ENCODE measurements at regions not wholly inside any gene's neighbourhood (a gene's known extent, or its start where the extent isn't known, plus 50 kb on each side); places are given as distances from the start of the nearest gene placed in this dataset.
"Not testable (repeated sequence)": the region's sequence is repeated elsewhere in the genome, so short reads cannot be mapped to it uniquely, and the experiment has no call there.

DNA sequence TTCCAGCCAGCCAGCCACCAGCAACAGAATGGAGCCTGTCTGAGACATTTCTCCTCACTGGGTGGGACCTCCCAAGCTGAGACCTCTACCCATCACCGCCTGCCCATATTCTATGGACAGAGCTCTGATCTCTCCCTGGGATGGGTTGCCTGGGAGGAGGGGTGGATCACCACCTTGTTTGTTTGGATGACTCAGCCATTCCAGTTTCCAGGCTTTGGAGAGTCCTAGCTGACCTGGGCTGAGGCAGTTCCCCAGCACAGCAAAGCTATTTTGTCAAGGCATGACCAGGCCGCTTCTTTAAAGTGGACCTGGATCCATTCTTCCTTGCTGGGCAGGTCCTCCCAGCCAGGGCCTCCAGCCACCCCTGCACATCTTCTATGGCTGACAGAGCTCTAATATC lies 982.3 kb downstream of the DNAJB9 start:
- H3K36me3 ChIP-seq (ENCODE audit: control insufficient read depth, insufficient read depth, low read length) = no peaks in the 10 kb centered on the region
- no peaks in the 10 kb centered on the region for H3K4me1 ChIP-seq (ENCODE audit: control insufficient read depth, insufficient read depth, low read length)
- H3K27ac ChIP-seq (ENCODE audit: low read length) = no peak overlapping the region
- H3K27me3 ChIP-seq (ENCODE audit: control insufficient read depth, insufficient read depth, low read length) = no peaks in the 10 kb centered on the region
- WGBS (ENCODE audit: insufficient coverage, low lambda C conversion rate) = no CpG with 5 or more reads among the region's 2 CpGs
- no peaks in the 10 kb centered on the region for H3K9me3 ChIP-seq (ENCODE audit: control insufficient read depth, low read depth, low read length)
- no peak for DNase-seq
- H3K4me3 ChIP-seq (ENCODE audit: low read length) = no peak overlapping the region

DNA sequence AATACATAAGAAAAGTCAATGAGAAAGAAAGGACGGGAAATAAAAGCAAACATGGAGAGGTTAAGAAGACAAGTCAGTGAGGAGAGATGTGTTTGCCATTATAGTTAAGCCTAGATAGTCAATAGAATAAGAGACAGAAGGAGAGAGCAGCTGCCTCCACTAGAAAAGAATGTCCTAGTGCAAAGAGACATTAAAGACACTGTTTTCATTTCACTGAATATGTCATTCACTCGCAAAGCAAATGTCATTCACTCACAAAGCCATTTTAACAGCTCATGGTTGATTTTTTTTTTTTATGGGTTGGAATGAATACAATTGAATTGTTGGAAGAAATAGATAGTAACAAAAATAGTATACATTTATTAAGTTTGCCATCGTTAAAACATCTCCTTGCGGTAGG lies 1007.6 kb downstream of the DNAJB9 start:
- H3K27ac ChIP-seq (ENCODE audit: low read length) = no peak overlapping the region
- WGBS (ENCODE audit: insufficient coverage, low lambda C conversion rate) = 50% methylated on average over 2 of the region's 4 CpGs
- DNase-seq = no peak
- H3K4me1 ChIP-seq (ENCODE audit: control insufficient read depth, insufficient read depth, low read length) = no peaks in the 10 kb centered on the region
- H3K36me3 ChIP-seq (ENCODE audit: control insufficient read depth, insufficient read depth, low read length) = no peaks in the 10 kb centered on the region
- no peak overlapping the region for H3K4me3 ChIP-seq (ENCODE audit: low read length)
- H3K27me3 ChIP-seq (ENCODE audit: control insufficient read depth, insufficient read depth, low read length) = no peaks in the 10 kb centered on the region
- no peaks in the 10 kb centered on the region for H3K9me3 ChIP-seq (ENCODE audit: control insufficient read depth, low read depth, low read length)

DNA sequence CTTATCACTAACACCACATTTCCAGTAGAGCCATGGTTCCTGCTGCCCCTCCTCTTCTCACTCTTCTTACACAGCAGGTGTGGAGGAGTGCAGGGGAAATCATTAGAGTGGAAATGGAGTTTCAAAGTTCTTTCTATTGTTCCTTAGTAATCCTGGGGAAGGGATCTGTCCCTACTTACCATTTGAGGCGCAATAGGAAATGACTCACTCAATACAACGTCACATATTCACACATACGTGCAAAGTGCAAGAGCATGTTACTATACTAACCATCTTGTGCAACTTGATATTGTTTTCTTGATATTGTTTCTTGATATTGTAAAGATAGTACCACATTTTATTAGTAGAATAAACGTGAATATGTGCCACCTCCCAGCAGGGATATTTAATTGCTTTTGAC lies 1010.2 kb downstream of the DNAJB9 start:
- WGBS (ENCODE audit: insufficient coverage, low lambda C conversion rate) = 80% methylated on average over 1 of the region's 4 CpGs
- Histone ChIP-seq H3K4me1 (ENCODE audit: control insufficient read depth, insufficient read depth, low read length) (no peaks in the 10 kb centered on the region), H3K4me3 (ENCODE audit: low read length) (no peak overlapping the region), H3K27me3 (ENCODE audit: control insufficient read depth, insufficient read depth, low read length) (no peaks in the 10 kb centered on the region), H3K9me3 (ENCODE audit: control insufficient read depth, low read depth, low read length) (no peaks in the 10 kb centered on the region), H3K27ac (ENCODE audit: low read length) (no peak overlapping the region), H3K36me3 (ENCODE audit: control insufficient read depth, insufficient read depth, low read length) (no peaks in the 10 kb centered on the region)
- no peak for DNase-seq

DNA sequence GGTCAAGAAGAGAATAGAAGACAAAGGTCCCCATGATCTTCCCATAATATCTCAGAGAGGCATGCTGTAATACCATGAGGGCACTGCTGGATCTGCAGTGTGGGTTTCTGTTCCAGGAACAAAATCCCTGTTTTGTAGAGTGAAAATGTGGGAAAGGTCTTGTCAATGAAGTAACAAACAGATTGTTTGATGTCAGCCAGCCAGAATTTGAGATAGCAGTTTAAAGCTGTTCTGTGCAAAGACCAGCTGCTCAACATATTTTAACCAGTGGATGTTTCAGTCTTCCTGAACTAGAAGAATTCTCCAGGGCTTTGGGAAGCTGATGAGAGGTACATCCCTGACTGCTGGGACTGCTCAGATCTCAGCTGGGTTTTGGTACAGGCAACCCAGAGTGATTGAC lies 1012.5 kb downstream of the DNAJB9 start:
- DNase-seq = no peak
- H3K4me1 ChIP-seq (ENCODE audit: control insufficient read depth, insufficient read depth, low read length) = no peaks in the 10 kb centered on the region
- H3K27me3 ChIP-seq (ENCODE audit: control insufficient read depth, insufficient read depth, low read length) = no peaks in the 10 kb centered on the region
- H3K27ac ChIP-seq (ENCODE audit: low read length) = no peak overlapping the region
- no peaks in the 10 kb centered on the region for H3K36me3 ChIP-seq (ENCODE audit: control insufficient read depth, insufficient read depth, low read length)
- no peak overlapping the region for H3K4me3 ChIP-seq (ENCODE audit: low read length)
- H3K9me3 ChIP-seq (ENCODE audit: control insufficient read depth, low read depth, low read length) = no peaks in the 10 kb centered on the region

DNA sequence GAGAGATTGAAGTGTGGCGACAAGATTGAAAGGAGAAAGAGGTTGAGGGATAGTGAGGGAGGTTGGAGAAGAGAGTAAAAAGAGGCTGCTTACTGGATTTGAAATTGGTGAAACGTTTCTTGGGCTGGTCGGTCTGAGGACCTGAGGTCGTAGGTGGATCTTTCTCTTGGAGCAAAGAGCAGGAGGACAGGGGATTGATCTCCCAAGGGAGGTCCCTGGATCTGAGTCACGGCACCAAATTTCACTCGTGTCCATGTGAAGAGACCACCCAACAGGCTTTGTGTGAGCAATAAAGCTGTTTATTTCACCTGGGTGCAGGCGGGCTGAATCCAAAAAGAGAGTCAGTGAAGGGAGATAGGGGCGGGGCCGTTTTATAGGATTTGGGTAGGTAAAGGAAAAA lies 1027.3 kb downstream of the DNAJB9 start:
- not testable (repeated sequence) for H3K27ac ChIP-seq (ENCODE audit: low read length); DNase-seq; H3K9me3 ChIP-seq (ENCODE audit: control insufficient read depth, low read depth, low read length); H3K36me3 ChIP-seq (ENCODE audit: control insufficient read depth, insufficient read depth, low read length); H3K4me1 ChIP-seq (ENCODE audit: control insufficient read depth, insufficient read depth, low read length); H3K4me3 ChIP-seq (ENCODE audit: low read length); H3K27me3 ChIP-seq (ENCODE audit: control insufficient read depth, insufficient read depth, low read length)
- 71% methylated on average over 1 of the region's 9 CpGs for WGBS (ENCODE audit: insufficient coverage, low lambda C conversion rate)

DNA sequence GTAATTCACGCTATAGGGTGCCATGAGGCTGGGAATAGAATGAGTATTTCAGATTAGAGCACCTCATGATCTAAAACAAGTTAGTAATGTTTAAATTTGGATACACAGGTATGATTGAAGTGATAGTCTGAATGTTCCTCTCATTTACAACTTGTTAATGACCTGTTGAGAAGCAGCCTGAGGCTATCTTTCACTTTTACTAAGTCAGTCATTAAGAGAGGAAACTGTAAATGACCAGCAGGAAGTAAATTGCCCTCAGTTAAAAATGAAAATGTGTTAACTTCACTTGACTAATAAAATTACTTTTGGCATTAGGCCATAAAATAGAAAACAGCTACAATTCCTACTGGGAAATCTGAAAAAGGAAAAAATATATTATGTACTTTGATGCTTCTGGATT lies 1042.0 kb downstream of the DNAJB9 start:
- no peak for DNase-seq
- H3K27me3 ChIP-seq (ENCODE audit: control insufficient read depth, insufficient read depth, low read length) = no peaks in the 10 kb centered on the region
- H3K4me1 ChIP-seq (ENCODE audit: control insufficient read depth, insufficient read depth, low read length) = no peaks in the 10 kb centered on the region
- no peak overlapping the region for H3K4me3 ChIP-seq (ENCODE audit: low read length)
- H3K27ac ChIP-seq (ENCODE audit: low read length) = no peak overlapping the region
- H3K9me3 ChIP-seq (ENCODE audit: control insufficient read depth, low read depth, low read length) = no peaks in the 10 kb centered on the region
- no peaks in the 10 kb centered on the region for H3K36me3 ChIP-seq (ENCODE audit: control insufficient read depth, insufficient read depth, low read length)
- 83% methylated on average over 1 of the region's 1 CpG for WGBS (ENCODE audit: insufficient coverage, low lambda C conversion rate)

DNA sequence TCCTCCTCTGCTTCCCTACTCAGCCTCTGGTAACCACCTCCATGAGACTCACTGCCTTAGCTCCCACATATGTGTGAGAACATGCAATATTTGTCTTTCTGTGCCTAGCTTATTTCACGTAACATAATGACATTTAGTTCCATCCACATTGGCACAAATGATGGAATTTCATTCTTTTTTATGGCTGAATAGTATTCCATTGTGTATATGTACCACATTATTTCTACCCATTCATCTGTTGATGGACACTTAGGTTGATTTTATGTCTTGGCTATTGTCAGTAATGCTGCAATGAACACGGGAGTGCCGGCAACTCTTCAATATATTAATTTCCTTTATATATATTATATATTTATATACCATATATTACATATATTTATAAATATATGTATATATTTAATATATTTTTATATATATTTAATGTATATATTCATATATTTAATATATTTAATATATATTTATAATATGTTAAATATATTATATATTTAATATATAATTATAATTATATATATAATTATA lies 1046.9 kb downstream of the DNAJB9 start:
- Histone ChIP-seq H3K4me3 (ENCODE audit: low read length) (no peak overlapping the region), H3K27me3 (ENCODE audit: control insufficient read depth, insufficient read depth, low read length) (no peaks in the 10 kb centered on the region), H3K27ac (ENCODE audit: low read length) (no peak overlapping the region), H3K36me3 (ENCODE audit: control insufficient read depth, insufficient read depth, low read length) (no peaks in the 10 kb centered on the region), H3K4me1 (ENCODE audit: control insufficient read depth, insufficient read depth, low read length) (no peaks in the 10 kb centered on the region), H3K9me3 (ENCODE audit: control insufficient read depth, low read depth, low read length) (no peaks in the 10 kb centered on the region)
- WGBS (ENCODE audit: insufficient coverage, low lambda C conversion rate) = 92% methylated on average over 2 of the region's 3 CpGs
- DNase-seq = no peak

DNA sequence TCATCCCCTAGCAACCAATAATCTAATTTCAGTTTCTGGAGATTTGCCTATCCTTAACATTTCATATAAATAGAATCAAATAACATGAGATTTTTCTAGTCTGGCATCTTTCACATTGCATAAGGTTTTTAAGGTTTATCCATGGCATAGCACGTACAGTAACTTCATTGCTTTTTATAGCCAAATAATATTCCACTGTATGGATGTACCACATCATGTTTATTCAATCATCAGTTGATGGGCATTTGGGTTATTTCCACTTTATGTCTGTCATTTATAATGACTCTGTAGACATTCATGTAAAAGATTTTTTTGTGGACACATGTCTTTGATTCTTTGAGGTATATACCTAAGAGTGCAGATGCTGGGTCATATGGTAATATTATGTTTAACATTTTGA lies 1052.6 kb downstream of the DNAJB9 start:
- Histone ChIP-seq H3K4me3 (ENCODE audit: low read length) (no peak overlapping the region), H3K27me3 (ENCODE audit: control insufficient read depth, insufficient read depth, low read length) (no peaks in the 10 kb centered on the region), H3K9me3 (ENCODE audit: control insufficient read depth, low read depth, low read length) (no peaks in the 10 kb centered on the region), H3K27ac (ENCODE audit: low read length) (no peak overlapping the region), H3K36me3 (ENCODE audit: control insufficient read depth, insufficient read depth, low read length) (no peaks in the 10 kb centered on the region), H3K4me1 (ENCODE audit: control insufficient read depth, insufficient read depth, low read length) (no peaks in the 10 kb centered on the region)
- WGBS (ENCODE audit: insufficient coverage, low lambda C conversion rate) = 100% methylated on average over 1 of the region's 1 CpG
- DNase-seq = no peak

DNA sequence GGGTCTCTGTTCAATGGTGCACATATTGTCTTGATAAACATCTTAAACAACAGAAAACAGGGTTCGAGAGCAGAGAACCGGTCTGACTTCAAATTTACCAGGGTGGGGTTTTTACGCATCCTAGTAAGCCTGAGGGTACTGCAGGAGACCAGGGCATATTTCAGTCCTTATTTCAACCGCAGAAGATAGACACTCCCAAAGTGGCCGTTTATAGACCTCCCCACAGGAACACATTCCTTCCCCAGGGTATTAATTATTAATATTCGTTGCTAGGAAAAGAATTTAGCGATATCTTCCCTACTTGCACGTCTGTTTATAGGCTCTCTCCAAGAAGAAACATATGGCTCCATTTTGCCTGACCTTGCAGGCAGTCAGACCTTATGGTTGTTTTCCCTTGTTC lies 1063.2 kb downstream of the DNAJB9 start:
- not testable (repeated sequence) for H3K27ac ChIP-seq (ENCODE audit: low read length); DNase-seq; H3K36me3 ChIP-seq (ENCODE audit: control insufficient read depth, insufficient read depth, low read length); H3K27me3 ChIP-seq (ENCODE audit: control insufficient read depth, insufficient read depth, low read length); H3K9me3 ChIP-seq (ENCODE audit: control insufficient read depth, low read depth, low read length); H3K4me1 ChIP-seq (ENCODE audit: control insufficient read depth, insufficient read depth, low read length); H3K4me3 ChIP-seq (ENCODE audit: low read length)
- WGBS (ENCODE audit: insufficient coverage, low lambda C conversion rate) = 89% methylated on average over 3 of the region's 8 CpGs

DNA sequence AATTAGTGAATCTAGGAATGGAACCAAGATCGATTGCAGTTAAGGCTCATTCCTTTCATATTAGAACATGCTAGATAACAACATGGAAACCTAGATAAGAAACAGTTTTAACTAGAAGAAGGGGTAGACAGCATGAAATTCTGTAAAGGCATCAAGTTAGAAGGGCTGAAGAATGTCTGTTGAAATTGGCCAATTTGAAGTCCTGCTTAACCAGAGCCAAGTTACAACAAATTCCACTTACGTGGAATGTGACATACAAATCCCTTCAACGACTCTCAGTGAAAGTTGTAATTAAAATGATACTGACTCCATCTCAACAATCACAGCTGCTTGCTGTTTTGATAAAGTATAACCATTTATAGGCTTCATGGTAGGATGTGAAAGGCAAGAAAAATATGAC lies 1065.7 kb downstream of the DNAJB9 start:
- Histone ChIP-seq H3K4me1 (ENCODE audit: control insufficient read depth, insufficient read depth, low read length) (no peaks in the 10 kb centered on the region), H3K9me3 (ENCODE audit: control insufficient read depth, low read depth, low read length) (no peaks in the 10 kb centered on the region), H3K36me3 (ENCODE audit: control insufficient read depth, insufficient read depth, low read length) (no peaks in the 10 kb centered on the region), H3K4me3 (ENCODE audit: low read length) (no peak overlapping the region), H3K27ac (ENCODE audit: low read length) (no peak overlapping the region), H3K27me3 (ENCODE audit: control insufficient read depth, insufficient read depth, low read length) (no peaks in the 10 kb centered on the region)
- WGBS (ENCODE audit: insufficient coverage, low lambda C conversion rate) = no CpG with 5 or more reads among the region's 3 CpGs
- no peak for DNase-seq

DNA sequence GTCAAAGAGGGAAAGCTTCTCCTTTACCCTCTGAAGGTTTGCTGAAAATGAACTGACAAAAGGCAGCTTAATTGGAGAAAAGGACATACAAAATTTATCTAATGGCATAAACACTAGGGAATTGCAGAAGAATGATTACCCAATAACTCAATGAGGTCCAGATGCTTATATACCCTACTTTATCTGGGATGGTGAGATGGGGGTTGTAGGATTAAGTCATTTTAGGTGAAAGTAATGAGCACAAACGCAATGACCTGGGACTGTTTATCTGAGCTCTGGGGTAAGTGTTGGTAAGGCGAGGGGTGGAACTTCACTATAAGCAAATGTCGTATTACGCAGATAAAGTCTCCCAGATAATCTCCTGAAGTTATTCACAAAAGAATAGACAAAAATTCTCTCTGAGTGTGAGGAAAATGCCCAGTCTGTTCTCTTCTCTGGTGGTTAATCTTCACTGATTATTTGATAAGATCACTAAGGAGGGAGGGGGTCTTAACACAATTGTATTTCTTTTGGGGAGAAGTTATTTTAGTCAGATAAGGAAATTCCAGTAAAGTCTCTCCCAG lies 1067.8 kb downstream of the DNAJB9 start:
- Histone ChIP-seq H3K27me3 (ENCODE audit: control insufficient read depth, insufficient read depth, low read length) (no peaks in the 10 kb centered on the region), H3K36me3 (ENCODE audit: control insufficient read depth, insufficient read depth, low read length) (no peaks in the 10 kb centered on the region), H3K9me3 (ENCODE audit: control insufficient read depth, low read depth, low read length) (no peaks in the 10 kb centered on the region), H3K27ac (ENCODE audit: low read length) (no peak overlapping the region), H3K4me3 (ENCODE audit: low read length) (no peak overlapping the region), H3K4me1 (ENCODE audit: control insufficient read depth, insufficient read depth, low read length) (no peaks in the 10 kb centered on the region)
- no peak for DNase-seq
- no CpG with 5 or more reads among the region's 4 CpGs for WGBS (ENCODE audit: insufficient coverage, low lambda C conversion rate)
